Frontal cortex (tissue), 3 donors: ENCODE measurements at regions not wholly inside any gene's neighbourhood (a gene's known extent, or its start where the extent isn't known, plus 50 kb on each side); places are given as distances from the start of the nearest gene placed in this dataset.
"Not testable (repeated sequence)": the region's sequence is repeated elsewhere in the genome, so short reads cannot be mapped to it uniquely, and the experiment has no call there.

Experiments used
- DNase-seq, 2 donors: peaks; one replicate each; pipeline ENCODE4 v3.0.0; 2012; ENCODE audit warnings: low spot score in 2 of 2
- FAIRE-seq: peaks from 2 replicates; lab custom pipeline; 2012; peaks lifted over from hg19 to GRCh38; lab: Jason Lieb, UNC
- donor health status: control.
- donor health status: control.
- donor health status: control.

DNA sequence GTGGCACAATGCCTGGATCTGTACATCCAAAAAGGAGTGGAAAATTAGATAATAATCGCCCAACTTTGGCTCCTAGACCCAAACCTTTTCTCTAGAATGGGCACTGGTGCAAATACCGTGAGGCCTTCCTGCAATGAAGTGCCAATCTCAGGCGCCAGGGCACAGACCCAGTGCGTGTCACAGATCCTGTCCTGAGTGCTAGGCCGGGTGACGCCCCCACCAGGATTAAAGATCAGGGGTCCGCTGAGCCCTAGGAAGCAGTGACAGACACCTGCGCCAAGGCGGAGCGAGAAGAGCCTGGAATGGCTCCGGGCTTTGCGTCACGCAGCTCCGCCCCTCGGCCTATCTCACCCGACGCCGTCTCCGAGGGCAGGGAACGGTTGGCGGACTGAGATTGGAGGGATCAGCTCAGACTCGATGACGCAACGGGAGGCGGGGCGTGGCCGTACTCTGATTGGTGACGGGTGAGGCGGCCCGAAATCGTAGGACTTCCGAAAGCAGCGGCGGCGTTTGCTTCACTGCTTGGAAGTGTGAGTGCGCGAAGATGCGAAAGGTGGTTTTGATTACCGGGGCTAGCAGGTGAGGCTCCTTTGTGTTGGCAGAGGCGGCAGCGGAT lies 261.9 kb downstream of the ZNF37A start:
- peak; percentile 92 for FAIRE-seq
- DNase-seq = not testable (repeated sequence)

DNA sequence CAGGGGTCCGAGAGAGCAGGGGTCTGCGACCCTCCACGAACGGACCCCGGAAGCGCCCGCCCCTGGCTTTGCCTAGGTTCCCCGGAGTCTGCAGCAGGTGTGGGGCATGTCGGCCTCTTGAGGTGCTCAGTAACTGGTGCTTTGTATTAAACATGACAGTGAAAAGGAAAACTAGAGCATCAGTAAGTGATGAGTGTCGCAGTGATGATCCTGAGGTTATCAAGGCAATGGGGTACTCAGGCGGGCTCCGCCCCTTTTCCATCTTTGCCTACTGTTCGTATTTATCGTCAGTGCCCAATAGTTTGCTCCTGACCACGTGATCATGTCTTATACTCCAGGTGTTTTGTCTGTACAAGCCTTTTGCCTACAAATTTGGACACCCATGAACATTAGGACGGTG lies 262.4 kb downstream of the ZNF37A start:
- not testable (repeated sequence) for FAIRE-seq, DNase-seq

DNA sequence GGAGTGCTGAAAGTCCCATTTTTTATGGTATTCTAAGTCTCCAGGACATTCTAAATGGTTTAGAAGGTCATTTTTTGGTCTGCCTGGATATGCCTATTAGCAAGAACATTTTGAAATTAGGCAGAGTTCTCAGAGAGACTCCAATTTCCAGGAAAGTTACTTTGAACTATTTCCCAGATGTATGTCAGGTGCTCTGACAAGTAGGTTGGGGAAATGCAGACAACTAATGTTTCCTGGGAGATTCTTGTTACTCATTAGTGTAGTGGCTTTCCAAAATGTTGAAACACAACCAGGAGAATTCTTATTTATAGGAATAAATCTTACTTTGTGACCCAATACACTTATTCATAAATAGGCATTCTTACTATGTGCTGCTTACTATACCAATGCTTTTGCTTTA lies 268.4 kb downstream of the ZNF37A start:
- not testable (repeated sequence) for DNase-seq, FAIRE-seq

DNA sequence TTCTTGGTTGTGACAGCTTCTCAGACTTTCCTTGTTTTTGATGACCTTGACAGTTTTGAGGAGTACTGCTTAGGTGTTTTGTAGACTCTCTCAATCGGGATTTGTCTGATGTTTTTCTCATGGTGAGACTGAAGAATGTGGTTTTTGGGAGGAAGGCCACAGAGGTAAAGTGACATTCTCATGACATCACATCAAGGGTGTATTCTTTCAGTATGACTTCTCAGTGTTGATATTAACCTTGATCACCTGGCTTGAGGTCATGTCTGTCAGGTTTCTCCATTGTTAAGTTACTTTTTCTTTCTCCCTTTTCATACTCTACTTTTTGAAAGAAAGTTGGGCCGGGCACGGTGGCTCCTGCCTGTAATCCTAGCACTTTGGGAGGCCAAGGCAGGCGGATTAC lies 269.9 kb downstream of the ZNF37A start:
- not testable (repeated sequence) for DNase-seq, FAIRE-seq

DNA sequence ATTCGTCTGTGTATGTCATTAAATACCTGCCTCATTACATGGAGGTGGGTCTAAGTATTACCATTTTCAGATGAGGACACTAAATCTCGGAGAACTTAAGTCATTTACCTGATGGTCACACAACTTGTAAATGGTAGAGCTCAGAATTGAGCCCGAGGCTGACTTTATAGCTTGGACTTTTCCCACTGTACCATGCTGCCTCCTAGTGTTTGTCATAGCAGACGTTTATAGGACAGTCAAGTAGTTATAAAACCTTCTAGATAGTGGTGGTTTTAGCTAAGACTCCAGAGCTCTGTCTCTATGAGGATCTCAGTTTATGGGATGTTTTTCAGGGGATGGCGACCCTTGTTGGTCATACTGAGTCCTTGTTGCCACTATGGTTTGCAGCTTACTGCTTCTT lies 271.8 kb downstream of the ZNF37A start:
- not testable (repeated sequence) for FAIRE-seq
- peak in 1 of 2 donors; percentile 0 for DNase-seq

DNA sequence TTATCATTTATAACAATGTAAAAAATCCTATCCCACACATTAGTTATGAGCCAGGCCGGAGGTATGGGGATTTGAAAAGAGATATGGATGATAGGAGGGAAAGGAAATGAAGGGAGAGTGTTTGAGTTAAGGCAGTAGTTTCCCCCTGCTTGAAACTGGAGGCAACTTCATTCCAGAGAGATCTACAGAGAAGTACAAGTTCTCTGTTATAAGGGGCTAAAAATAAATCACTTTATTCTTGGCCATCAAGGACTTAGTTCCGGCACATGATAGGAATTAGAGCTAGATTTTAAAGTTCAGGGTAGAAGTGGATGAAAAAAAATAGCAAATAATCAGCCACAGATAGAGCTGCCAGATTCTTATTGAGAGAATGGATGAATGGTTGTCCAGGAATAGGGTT lies 289.7 kb downstream of the ZNF37A start:
- FAIRE-seq, DNase-seq: not testable (repeated sequence)

DNA sequence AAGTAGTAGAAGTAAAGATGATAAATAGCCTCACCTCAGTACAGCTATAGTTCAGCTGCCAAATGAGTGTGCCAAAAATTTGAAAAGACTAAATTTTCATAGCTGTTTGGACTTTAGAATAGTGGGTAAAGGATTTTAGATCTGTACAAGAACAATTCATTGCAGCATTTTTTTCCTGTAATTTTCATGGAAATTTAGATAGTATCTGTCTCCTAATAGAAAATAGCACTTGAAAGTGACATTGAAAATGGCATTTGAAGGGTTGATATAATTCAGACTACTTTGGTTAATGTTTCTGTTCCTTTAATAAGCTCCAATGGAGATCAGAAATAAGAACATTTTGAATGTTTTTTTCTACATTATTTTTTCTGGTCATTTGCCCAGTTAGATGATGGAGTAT lies 292.7 kb downstream of the ZNF37A start:
- not testable (repeated sequence) for DNase-seq, FAIRE-seq

DNA sequence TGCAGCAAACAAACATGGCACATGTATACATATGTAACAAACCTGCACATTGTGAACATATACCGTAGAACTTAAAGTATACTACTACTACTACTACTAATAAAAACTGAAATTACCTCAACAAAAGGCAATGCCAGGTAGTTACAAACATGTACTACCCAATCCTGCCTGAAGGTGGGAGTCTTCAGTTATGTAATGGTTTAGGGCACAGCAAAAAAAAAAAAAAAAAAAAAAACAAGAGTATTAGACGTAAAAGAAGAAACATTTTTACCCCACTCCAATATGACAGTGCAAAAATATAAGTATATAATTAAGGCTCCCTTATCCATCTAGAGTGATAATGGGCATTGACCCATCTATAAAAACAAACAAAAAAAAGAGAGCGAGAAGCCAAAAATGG lies 296.6 kb downstream of the ZNF37A start:
- FAIRE-seq, DNase-seq: not testable (repeated sequence)

DNA sequence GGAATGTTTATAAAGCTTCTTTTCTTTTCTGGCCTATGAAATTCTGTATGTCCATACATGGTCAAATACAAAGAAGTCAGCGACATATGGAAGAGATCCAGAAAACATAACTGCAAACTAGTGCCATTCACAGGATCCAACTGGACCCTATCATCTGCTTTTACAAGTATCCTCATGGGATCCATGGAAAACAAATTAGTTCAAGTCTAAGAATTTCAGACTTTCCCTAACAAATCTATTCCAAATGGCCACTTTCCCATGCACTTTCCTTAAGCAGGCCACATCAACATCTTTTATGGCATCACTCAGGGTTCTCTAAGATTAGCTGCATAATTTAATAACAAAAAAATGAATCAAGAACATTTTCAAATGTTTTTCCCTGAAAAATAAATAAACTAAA lies 301.3 kb downstream of the ZNF37A start:
- not testable (repeated sequence) for DNase-seq, FAIRE-seq

DNA sequence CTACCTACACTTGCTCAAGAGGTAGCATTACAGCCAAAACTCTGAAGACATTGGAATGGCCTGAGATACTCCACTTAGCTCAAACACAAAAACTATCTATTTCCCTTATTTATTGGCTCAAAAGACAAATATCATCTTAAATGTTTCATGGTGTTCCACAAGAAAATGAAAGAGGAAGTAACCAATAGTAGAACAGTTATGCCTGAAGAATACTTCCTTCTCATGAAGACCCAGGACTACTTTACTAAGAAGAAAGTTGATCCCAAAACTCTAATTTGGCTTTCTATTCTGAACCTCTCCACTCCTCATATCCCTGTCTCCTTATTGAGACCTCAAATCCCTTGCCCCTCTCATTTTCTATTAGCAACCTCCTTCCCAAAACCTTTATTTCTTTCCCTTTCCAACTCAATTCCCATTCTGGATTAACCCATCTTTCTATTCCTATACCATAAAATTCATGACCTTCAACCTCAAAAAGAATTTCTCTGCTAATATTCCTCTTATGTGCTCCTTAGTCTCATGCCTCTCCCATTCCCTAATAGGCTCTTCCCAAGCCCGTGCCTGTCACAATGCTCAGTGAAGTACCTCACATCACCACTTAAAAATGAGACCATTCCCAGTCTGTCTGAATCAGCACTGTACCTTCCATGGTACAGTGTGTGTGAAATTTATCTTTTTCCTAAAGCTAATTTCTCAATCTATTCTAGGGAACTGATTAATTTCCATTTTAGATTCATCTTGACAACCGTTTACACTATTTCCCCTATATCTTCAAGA lies 302.2 kb downstream of the ZNF37A start:
- DNase-seq, FAIRE-seq: not testable (repeated sequence)

DNA sequence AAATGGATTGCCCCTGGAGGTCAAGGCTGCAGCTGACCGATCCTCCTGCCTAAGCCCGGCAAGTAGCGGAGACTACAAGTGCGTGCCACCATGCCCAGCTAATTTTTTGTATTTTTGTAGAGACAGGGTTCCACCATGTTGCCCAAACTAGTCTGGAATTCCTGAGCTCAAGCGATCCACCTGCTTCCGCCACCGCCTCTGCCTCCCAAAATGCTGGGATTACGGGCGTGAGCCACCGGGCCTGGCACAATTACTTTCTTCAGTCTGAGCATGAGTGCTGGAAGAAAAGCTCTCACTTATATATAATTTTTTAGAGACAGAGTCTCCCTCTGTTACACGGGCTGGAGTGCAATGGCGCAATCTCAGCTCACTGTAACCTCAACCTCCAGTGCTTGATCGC lies 307.4 kb downstream of the ZNF37A start:
- not testable (repeated sequence) for FAIRE-seq, DNase-seq

DNA sequence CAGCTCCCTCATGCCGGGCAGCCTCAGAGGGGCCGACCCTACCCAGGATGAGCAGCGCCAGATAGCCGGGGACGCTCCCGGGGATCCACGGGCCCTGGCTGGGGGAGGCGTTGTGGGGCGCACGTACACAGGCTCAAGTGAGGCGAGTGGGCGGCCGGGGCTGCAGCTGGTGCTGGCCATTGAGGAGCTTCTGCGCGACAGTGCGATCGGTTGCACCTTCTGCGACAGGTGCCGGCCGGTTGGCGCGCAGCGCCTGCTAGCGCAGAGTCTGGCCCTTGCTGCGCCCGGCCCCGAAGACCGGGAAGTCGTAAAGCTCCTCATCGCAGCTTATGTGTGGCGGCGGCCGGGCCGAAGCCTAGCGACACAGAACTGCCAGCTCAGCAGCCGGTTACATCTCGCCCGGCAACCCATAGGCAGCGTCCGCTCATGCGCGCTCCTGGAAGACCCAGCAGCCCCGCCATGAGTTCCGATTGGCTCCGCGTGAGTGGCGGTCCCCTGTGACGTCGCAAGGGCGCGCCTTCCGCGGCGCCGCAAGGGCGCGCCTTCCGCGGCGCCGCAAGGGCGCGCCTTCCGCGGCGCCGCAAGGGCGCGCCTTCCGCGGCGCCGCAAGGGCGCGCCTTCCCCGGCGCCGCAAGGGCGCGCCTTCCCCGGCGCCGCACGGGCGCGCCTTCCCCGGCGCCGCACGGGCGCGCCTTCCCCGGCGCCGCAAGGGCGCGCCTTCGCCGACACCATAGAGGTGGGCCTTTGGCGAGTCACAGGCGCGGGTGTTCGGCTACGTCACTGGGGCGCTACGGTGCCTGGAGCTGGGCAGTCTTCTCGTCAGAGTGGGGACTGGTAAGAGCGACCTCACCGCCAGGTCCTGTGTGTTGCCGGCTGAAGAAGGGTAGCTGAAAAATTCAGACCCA lies 308.6 kb downstream of the ZNF37A start:
- peak; percentile 38 to 87 for DNase-seq
- FAIRE-seq = not testable (repeated sequence)

DNA sequence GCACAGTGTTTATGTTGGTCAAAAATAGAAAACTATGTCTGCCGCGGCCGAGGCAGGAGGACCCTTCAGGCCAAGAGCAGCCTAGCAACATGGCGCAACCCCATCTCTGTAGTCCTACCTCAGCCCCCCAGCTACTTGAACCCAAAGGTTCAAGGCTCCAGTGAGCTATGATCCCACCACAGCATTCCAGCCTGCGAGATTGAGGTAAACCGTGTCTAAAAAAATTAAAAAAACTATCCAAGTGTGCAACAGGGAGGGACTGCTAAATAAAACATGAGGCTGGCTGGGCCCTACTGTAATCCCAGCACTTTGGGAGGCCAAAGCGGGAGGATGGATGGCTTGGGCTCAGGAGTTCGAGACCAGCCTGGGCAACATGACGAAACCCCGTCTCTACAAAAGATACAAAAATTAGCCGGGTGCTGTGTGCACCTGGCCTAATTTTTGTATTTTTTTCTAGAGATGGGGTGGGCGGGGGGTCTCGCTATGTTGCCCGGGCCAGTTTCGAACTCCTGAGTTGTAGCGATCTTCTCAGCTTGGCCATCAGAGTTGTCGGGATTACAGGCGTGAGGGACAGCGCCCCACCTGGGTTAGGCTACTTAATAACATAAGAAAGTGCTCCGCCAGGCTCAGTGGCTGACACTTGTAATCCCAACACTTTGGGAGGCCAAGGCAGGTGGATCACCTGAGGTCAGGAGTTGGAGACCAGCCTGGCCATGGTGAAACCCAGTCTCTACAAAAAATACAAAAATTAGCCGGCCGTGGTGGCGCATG lies 309.4 kb downstream of the ZNF37A start:
- not testable (repeated sequence) for FAIRE-seq, DNase-seq

DNA sequence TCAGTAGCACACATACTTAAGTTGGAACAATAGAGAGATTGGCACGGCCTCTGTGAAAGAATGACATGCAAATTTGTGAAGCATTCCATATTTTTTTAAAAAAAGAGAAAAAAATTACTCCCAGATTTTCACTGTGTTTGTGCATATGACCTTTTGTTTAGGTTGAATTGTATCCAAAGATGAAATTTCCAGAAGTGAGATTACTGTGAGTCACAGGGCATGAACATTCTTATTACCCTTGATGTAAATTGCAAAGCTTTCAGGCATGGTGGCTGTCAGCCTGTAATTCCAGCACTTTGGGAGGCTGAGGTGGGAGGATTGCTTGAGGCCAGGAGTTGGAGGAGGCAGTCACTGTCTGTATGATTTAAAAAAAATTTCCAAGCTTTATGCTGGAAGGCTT lies 329.5 kb downstream of the ZNF37A start:
- not testable (repeated sequence) for FAIRE-seq, DNase-seq

DNA sequence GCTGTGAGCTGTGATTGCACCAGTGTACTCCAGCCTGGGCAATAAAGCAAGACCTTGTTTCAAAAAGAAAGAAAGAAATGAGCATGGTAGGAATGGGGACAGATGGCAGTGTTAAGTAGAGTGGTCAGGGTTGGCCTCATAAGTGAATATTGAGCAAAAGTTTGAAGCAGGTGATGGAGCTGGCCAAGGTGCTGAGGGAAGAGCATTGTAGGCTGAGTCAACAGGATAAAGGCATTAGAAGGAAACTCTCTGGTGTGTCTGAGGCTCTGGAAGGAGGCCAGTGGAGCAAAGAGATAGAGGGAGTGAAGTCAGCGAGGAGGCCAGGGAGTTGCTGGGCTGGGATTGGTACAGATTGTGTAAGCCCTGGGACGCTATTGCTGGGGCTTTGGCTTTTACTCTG lies 336.1 kb downstream of the ZNF37A start:
- FAIRE-seq, DNase-seq: not testable (repeated sequence)

DNA sequence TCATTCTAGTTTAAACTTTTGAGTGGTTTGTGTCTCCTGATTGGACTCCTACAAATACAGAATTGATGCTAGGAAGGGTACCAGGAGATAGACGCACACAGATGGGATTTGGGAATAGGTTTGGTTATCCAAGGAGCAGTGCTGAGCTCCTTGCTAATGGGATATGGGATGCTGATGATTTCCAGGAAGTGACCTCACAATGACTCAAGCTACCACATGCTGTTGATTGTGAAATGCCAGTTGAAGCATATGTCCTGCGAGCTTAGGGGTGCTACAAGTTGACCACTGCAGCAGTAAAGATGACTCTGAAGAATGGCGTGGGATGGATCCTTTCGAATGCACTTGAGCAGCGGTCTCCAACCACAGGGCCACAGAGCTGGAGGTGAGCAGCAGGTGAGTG lies 343.2 kb downstream of the ZNF37A start:
- FAIRE-seq, DNase-seq: not testable (repeated sequence)

DNA sequence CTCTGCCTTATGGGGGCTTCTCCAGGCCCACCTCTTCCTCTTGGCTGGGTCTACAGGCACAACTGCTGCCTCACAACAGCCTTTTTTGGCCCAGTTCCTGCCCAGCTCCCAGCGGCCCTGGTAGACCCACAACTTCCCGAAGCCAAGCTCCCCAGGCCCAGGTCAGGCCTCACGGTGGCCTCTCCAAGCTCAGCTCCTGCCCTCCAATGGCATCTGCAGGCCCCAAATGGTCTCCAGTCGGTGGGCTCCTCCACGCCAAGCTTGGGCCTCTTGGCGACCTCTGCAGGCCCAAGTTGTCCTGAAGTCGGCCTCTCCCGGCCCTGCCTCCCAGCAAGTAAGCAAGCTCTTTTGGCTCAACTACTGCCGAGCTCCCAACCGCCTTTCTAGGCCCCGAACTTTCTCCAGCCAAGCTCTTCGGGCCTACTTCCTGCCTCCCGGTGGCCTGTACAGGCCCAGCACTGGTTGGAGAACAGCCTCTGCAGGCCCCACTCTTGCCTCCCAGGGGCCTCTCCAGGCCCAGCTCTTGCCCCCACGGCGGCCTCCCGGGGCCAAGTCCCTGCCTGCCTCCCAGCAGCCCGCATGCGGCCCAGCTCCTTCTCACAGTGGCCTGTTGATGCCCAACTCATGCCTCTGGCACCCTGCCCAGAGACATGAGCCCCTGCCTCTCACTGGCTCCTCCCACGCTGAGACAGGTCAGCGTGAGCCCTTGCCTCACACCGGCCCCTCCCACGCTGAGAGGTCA lies 354.6 kb downstream of the ZNF37A start:
- not testable (repeated sequence) for FAIRE-seq, DNase-seq

DNA sequence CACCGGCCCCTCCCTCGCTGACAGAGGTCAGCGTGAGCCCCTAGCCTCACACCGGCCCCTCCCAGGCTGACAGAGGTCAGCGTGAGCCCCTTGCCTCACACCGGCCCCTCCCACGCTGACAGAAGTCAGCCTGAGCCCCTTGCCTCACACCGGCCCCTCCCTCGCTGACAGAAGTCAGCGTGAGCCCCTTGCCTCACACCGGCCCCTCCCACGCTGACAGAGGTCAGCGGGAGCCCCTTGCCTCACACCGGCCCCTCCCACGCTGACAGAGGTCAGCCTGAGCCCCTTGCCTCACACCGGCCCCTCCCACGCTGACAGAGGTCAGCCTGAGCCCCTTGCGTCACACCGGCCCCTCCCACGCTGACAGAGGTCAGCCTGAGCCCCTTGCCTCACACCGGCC lies 355.5 kb downstream of the ZNF37A start:
- FAIRE-seq, DNase-seq: not testable (repeated sequence)
